ENCODE measurements at regions not wholly inside any gene's neighbourhood (a gene's known extent, or its start where the extent isn't known, plus 50 kb on each side); places are given as distances from the start of the nearest gene placed in this dataset.

DNA sequence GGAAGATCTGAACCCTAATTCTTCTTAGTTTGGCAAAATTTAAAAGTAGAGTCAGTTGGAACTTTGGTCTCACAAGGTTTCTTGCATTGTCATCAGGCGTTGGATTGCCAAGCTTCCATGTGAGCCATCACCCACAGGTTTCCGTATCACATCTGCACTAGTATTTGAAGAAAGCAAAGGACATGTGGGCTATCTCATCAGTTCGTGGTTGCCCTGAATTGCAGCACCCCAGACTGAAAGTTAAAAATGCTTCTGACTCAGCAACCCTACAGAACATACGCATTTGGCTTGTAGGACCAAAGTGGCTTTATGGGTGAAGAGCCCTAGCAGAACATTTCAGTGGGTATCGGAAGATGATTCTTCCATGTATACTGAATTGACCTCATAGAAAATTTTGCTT is 358.0 kb downstream of the ENC1 start:
- TF ChIP-seq, protein P1, sequence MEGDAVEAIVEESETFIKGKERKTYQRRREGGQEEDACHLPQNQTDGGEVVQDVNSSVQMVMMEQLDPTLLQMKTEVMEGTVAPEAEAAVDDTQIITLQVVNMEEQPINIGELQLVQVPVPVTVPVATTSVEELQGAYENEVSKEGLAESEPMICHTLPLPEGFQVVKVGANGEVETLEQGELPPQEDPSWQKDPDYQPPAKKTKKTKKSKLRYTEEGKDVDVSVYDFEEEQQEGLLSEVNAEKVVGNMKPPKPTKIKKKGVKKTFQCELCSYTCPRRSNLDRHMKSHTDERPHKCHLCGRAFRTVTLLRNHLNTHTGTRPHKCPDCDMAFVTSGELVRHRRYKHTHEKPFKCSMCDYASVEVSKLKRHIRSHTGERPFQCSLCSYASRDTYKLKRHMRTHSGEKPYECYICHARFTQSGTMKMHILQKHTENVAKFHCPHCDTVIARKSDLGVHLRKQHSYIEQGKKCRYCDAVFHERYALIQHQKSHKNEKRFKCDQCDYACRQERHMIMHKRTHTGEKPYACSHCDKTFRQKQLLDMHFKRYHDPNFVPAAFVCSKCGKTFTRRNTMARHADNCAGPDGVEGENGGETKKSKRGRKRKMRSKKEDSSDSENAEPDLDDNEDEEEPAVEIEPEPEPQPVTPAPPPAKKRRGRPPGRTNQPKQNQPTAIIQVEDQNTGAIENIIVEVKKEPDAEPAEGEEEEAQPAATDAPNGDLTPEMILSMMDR (IDR thresholded peaks at IDR 0.05; ENCODE audit: unreplicated experiment), result no peak
- no peaks in the 10 kb centered on the region for H3K36me3 Mint-ChIP-seq (ENCODE audit: low read depth, unreplicated experiment)
- no peak overlapping the region for H3K27ac Mint-ChIP-seq (ENCODE audit: unreplicated experiment)
- H3K4me1 Mint-ChIP-seq (ENCODE audit: unreplicated experiment), result peaks cover 9% of the 10 kb centered on the region
- no peak for DNase-seq (ENCODE audit: low spot score)
- no peak overlapping the region for H3K4me3 Mint-ChIP-seq (ENCODE audit: unreplicated experiment)
- H3K9me3 Mint-ChIP-seq (ENCODE audit: unreplicated experiment), result no peaks in the 10 kb centered on the region
- peaks cover 3% of the 10 kb centered on the region for H3K27me3 Mint-ChIP-seq (ENCODE audit: unreplicated experiment)

DNA sequence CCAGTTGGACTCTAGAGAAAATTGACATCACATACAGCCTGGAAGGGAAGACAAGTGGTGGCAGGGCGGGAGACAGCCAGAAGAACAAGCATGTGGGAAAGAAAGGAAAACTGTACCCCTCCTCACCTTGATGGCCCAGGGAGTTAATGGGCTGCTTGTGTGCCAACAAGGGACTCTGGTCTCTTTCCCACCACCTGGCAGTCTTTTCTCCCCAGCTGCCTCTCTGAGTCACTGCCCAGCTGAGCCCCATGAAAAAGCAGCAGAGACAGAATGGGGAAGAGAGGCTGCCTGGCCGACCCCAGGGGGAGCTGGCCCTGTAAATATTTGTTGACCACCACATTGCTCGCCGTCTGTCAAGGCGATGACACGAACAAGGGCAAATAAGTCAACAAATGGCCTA is 359.4 kb downstream of the ENC1 start:
- no peak for DNase-seq (ENCODE audit: low spot score)
- Mint-ChIP-seq H3K27ac (ENCODE audit: unreplicated experiment) (no peak overlapping the region), H3K9me3 (ENCODE audit: unreplicated experiment) (no peaks in the 10 kb centered on the region), H3K4me1 (ENCODE audit: unreplicated experiment) (peaks cover 9% of the 10 kb centered on the region), H3K36me3 (ENCODE audit: low read depth, unreplicated experiment) (no peaks in the 10 kb centered on the region), H3K27me3 (ENCODE audit: unreplicated experiment) (peaks cover 3% of the 10 kb centered on the region), H3K4me3 (ENCODE audit: unreplicated experiment) (no peak overlapping the region)
- TF ChIP-seq, protein P1 (IDR thresholded peaks at IDR 0.05; ENCODE audit: unreplicated experiment), result no peak

DNA sequence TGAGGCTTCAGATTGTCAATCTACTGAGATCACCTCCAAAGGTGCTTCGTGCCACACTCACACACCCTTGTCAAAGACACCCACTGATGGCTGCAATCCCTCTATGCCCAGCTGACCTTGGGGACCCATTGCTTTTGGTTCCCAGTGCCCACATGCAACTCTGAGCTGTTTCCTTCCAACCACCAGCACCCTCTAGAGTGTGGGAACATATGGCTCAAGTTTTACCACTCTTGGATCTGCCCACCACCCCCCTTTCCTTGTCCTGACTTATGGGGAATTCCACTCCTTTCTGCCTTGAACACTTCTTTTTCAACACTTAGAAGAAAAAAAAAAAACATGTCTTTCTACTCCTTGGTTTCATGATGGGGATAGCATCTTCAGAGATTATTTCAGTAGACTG is 360.2 kb downstream of the ENC1 start:
- Mint-ChIP-seq H3K9me3 (ENCODE audit: unreplicated experiment) (no peaks in the 10 kb centered on the region), H3K4me1 (ENCODE audit: unreplicated experiment) (peaks cover 9% of the 10 kb centered on the region), H3K4me3 (ENCODE audit: unreplicated experiment) (no peak overlapping the region), H3K27ac (ENCODE audit: unreplicated experiment) (no peak overlapping the region), H3K27me3 (ENCODE audit: unreplicated experiment) (peaks cover 3% of the 10 kb centered on the region), H3K36me3 (ENCODE audit: low read depth, unreplicated experiment) (no peaks in the 10 kb centered on the region)
- DNase-seq (ENCODE audit: low spot score), result no peak
- TF ChIP-seq, protein P1 (IDR thresholded peaks at IDR 0.05; ENCODE audit: unreplicated experiment), result no peak

DNA sequence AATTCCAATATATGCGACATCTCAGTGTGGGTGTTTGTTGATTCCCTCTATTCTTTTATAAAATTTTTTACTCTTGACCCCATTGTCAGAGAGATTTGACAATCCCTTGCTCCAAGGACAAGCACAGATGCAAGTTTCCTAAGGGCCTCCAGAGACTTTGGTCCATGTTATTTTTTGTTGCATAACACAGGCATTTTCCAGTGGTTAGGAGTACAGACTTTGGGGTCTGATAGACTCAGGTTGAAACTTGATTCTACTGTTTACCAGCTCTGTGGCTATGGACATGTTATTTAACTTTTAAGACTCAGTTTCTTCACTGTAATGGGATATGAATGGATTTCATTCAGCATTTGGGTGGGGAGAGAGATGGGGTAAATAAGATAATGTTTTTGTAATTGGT is 361.3 kb downstream of the ENC1 start:
- H3K27me3 Mint-ChIP-seq (ENCODE audit: unreplicated experiment), result peaks cover 2% of the 10 kb centered on the region
- H3K4me3 Mint-ChIP-seq (ENCODE audit: unreplicated experiment), result no peak overlapping the region
- no peaks in the 10 kb centered on the region for H3K9me3 Mint-ChIP-seq (ENCODE audit: unreplicated experiment)
- no peaks in the 10 kb centered on the region for H3K36me3 Mint-ChIP-seq (ENCODE audit: low read depth, unreplicated experiment)
- H3K4me1 Mint-ChIP-seq (ENCODE audit: unreplicated experiment), result peaks cover 9% of the 10 kb centered on the region
- no peak for DNase-seq (ENCODE audit: low spot score)
- TF ChIP-seq, protein P1 (IDR thresholded peaks at IDR 0.05; ENCODE audit: unreplicated experiment), result no peak
- no peak overlapping the region for H3K27ac Mint-ChIP-seq (ENCODE audit: unreplicated experiment)

DNA sequence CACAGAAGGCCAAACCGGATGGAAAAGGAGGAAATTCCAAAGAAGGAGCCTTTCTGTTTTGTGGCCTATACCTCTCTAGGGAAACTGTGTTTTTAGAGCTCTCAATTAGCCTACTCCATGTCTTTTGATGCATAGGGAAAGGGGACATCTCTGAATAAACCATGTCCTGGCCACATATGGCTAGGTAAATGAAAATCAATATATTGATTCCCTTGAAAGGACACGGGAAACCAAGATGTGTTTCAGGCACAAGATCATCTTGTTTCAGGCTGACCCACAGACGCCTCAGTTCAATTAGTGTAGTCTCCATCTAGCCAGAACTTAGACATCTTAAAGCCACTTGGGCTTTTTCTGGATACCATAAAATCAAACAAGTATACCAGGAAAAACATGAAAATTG is 363.1 kb downstream of the ENC1 start:
- no peak overlapping the region for H3K27ac Mint-ChIP-seq (ENCODE audit: unreplicated experiment)
- H3K9me3 Mint-ChIP-seq (ENCODE audit: unreplicated experiment), result no peaks in the 10 kb centered on the region
- H3K27me3 Mint-ChIP-seq (ENCODE audit: unreplicated experiment), result peaks cover 2% of the 10 kb centered on the region
- peaks cover 9% of the 10 kb centered on the region for H3K4me1 Mint-ChIP-seq (ENCODE audit: unreplicated experiment)
- no peaks in the 10 kb centered on the region for H3K36me3 Mint-ChIP-seq (ENCODE audit: low read depth, unreplicated experiment)
- no peak for DNase-seq (ENCODE audit: low spot score)
- no peak overlapping the region for H3K4me3 Mint-ChIP-seq (ENCODE audit: unreplicated experiment)
- TF ChIP-seq, protein P1 (IDR thresholded peaks at IDR 0.05; ENCODE audit: unreplicated experiment), result no peak

All from endothelial cell (in vitro differentiated cells).